Forelimb muscle (tissue), 1 donor: ENCODE measurements at regions not wholly inside any gene's neighbourhood (a gene's known extent, or its start where the extent isn't known, plus 50 kb on each side); places are given as distances from the start of the nearest gene placed in this dataset.

Experiments used
- DNase-seq: peaks from one replicate; pipeline ENCODE4 v3.0.0-alpha.2; 2013; ENCODE audit warnings: low read depth

GRCh38 chr2:105571445-105571987 lies 172.7 kb upstream of the FHL2 start:
- no peak for DNase-seq

- DNase-seq: no peak
Observed at GRCh38 chr2:105570757-105571156, 171.9 kb upstream of the FHL2 start.

- DNase-seq: no peak
Observed at GRCh38 chr2:105570326-105570725, 171.5 kb upstream of the FHL2 start.

GRCh38 chr2:105569606-105570005 lies 170.8 kb upstream of the FHL2 start:
- DNase-seq: no peak

GRCh38 chr2:105567996-105568494 lies 169.2 kb upstream of the FHL2 start:
- no peak for DNase-seq

GRCh38 chr2:105563000-105563719 lies 164.3 kb upstream of the FHL2 start:
- no peak for DNase-seq

- no peak for DNase-seq
Observed at GRCh38 chr2:105561401-105561800, 162.6 kb upstream of the FHL2 start.

- DNase-seq: no peak
Observed at GRCh38 chr2:105560157-105560556, 161.3 kb upstream of the FHL2 start.

GRCh38 chr2:105557021-105557920 lies 158.4 kb upstream of the FHL2 start:
- no peak for DNase-seq

- no peak for DNase-seq
Observed at GRCh38 chr2:105556366-105556765, 157.5 kb upstream of the FHL2 start.

- no peak for DNase-seq
Observed at GRCh38 chr2:105554235-105554634, 155.4 kb upstream of the FHL2 start.

- no peak for DNase-seq
Observed at GRCh38 chr2:105553538-105554196, 154.8 kb upstream of the FHL2 start.

- no peak for DNase-seq
Observed at GRCh38 chr2:105546628-105546974, 147.8 kb upstream of the FHL2 start.

- DNase-seq: no peak
Observed at GRCh38 chr2:105545730-105546627, 147.1 kb upstream of the FHL2 start.

GRCh38 chr2:105544591-105545377 lies 145.9 kb upstream of the FHL2 start:
- DNase-seq: no peak

- no peak for DNase-seq
Observed at GRCh38 chr2:105541189-105542050, 142.6 kb upstream of the FHL2 start.

GRCh38 chr2:105540642-105541041 lies 141.8 kb upstream of the FHL2 start:
- DNase-seq: no peak

- no peak for DNase-seq
Observed at GRCh38 chr2:105539331-105539730, 140.5 kb upstream of the FHL2 start.

- DNase-seq: no peak
Observed at GRCh38 chr2:105538840-105539239, 140.0 kb upstream of the FHL2 start.
